OCI-LY3 (cell line): ENCODE measurements at regions not wholly inside any gene's neighbourhood (a gene's known extent, or its start where the extent isn't known, plus 50 kb on each side); places are given as distances from the start of the nearest gene placed in this dataset.

Source experiments
- H2AFZ ChIP-seq: fragments of 200-600, 300-600 bp; shearing (Covaris generic); 2 replicates; pipeline ENCODE4 v1.6.0; 2014; ENCODE audit warnings: antibody characterized with exemption, low read depth, low read length
- H3K27ac ChIP-seq: fragments of 200-600, 300-600 bp; sonication (generic); 2 replicates; pipeline ENCODE4 v1.5.1; 2014; ENCODE audit warnings: mild to moderate bottlenecking, low read length, moderate library complexity, mixed read lengths
- H3K27me3 ChIP-seq: fragments of 200-600, 300-600 bp; sonication (generic); 2 replicates; pipeline ENCODE4 v1.6.1; 2014; ENCODE audit warnings: low read depth, low read length, mixed read lengths
- H3K36me3 ChIP-seq: fragments of 200-600, 300-600 bp; sonication (generic); replicated peaks from 2 replicates; pipeline ENCODE3; 2014; ENCODE audit warnings: low read depth, low read length, mixed read lengths
- H3K4me1 ChIP-seq: fragments of 300-600, 200-600 bp; sonication (generic); 2 replicates; pipeline ENCODE4 v1.6.1; 2014; ENCODE audit warnings: low read length, mixed read lengths
- H3K4me2 ChIP-seq: fragments of 200-600, 300-600 bp; sonication (generic); 2 replicates; pipeline ENCODE4 v1.6.1; 2014; ENCODE audit warnings: low read length, mixed read lengths
- H3K4me3 ChIP-seq: fragments of 300-600, 200-600 bp; sonication (generic); 2 replicates; pipeline ENCODE4 v1.5.1; 2014; ENCODE audit warnings: antibody characterized with exemption, mild to moderate bottlenecking, low read length, moderate library complexity
- H3K79me2 ChIP-seq: fragments of 300-600, 200-600 bp; shearing (Covaris generic); 2 replicates; pipeline ENCODE4 v1.6.1; 2014; ENCODE audit warnings: mild to moderate bottlenecking, low read length, mixed read lengths
- H3K9ac ChIP-seq: fragments of 300-600, 200-600 bp; shearing (Covaris generic); 2 replicates; pipeline ENCODE4 v1.6.0; 2014; ENCODE audit warnings: mild to moderate bottlenecking, low read length, moderate library complexity
- H3K9me3 ChIP-seq: fragments of 200-600, 300-600 bp; shearing (Covaris generic); 2 replicates; pipeline ENCODE4 v1.6.1; 2014; ENCODE audit warnings: low read length, mixed read lengths; ENCODE audit not compliant: insufficient read depth
- H4K20me1 ChIP-seq: fragments of 200-600, 300-600 bp; sonication (generic); 2 replicates; pipeline ENCODE4 v1.6.1; 2016; ENCODE audit warnings: low read length, mixed read lengths; ENCODE audit not compliant: insufficient read depth
- EZH2phosphoT487 ChIP-seq: fragments of 200-600 bp; shearing (Covaris generic); IDR thresholded peaks from 2 replicates; pipeline ENCODE4 v1.6.1; 2018; ENCODE audit warnings: antibody characterized with exemption, mixed run types, low read depth
- TF ChIP-seq, protein P1 (sequence below): fragments of 200-600, 300-600 bp; sonication (generic); IDR thresholded peaks from 2 replicates; pipeline ENCODE4 v1.5.1; 2014; ENCODE audit warnings: antibody characterized with exemption, low read length, low read depth

DNA sequence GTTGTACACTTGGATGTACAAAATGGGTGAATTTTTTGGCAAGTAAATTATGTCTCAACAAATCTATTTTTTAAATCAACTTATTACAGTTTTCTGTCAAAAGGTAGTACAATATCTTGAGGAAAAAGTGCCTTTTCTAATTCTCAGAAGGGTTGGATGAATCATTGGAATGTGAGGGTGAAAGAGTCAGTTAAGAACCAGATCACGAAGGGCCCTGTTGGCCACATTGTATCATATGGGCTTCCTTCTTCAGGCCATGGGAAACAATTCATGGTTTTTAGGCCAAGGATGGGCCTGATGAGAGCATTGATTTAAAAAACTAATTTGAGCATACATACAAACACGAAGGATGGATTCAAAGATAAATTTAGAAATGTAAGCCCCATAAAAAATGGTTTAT lies 503.7 kb downstream of the TNS3 start:
- H3K36me3 ChIP-seq, result no peaks in the 10 kb centered on the region
- no peak for TF ChIP-seq EZH2phosphoT487
- TF ChIP-seq, protein P1, sequence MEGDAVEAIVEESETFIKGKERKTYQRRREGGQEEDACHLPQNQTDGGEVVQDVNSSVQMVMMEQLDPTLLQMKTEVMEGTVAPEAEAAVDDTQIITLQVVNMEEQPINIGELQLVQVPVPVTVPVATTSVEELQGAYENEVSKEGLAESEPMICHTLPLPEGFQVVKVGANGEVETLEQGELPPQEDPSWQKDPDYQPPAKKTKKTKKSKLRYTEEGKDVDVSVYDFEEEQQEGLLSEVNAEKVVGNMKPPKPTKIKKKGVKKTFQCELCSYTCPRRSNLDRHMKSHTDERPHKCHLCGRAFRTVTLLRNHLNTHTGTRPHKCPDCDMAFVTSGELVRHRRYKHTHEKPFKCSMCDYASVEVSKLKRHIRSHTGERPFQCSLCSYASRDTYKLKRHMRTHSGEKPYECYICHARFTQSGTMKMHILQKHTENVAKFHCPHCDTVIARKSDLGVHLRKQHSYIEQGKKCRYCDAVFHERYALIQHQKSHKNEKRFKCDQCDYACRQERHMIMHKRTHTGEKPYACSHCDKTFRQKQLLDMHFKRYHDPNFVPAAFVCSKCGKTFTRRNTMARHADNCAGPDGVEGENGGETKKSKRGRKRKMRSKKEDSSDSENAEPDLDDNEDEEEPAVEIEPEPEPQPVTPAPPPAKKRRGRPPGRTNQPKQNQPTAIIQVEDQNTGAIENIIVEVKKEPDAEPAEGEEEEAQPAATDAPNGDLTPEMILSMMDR, result no peak
- no peak overlapping the region for H3K9ac ChIP-seq
- H3K4me3 ChIP-seq, result no peak overlapping the region
- peaks cover 6% of the 10 kb centered on the region for H3K4me1 ChIP-seq
- no peak overlapping the region for H3K27ac ChIP-seq
- no peaks in the 10 kb centered on the region for H3K9me3 ChIP-seq
- H3K4me2 ChIP-seq, result no peak overlapping the region
- no peaks in the 10 kb centered on the region for H3K79me2 ChIP-seq
- no peaks in the 10 kb centered on the region for H3K27me3 ChIP-seq
- H4K20me1 ChIP-seq, result no peaks in the 10 kb centered on the region
- no peak overlapping the region for H2AFZ ChIP-seq

DNA sequence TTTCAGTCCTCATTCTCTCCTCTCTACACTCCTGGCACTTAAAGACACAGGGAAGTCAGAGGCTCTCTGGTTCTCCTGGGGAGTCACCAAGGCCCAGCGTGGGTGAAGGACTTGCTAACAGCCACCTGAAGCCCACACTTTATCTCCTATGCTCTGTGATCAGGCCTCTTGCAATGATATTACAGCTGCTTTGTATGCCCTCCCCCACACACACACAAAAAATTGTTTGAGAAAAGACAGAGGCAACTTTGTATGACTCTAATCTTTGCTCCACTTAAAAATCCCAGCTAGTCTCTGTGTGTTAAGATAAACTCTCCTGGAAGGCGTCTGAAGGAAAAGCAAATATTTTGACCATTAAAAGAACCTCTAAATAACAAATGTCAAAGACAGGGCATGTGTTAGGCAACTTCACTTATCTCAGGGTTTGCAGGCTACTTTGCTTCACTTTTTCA lies 507.2 kb downstream of the TNS3 start:
- H3K4me2 ChIP-seq, result no peak overlapping the region
- no peak overlapping the region for H3K9ac ChIP-seq
- H3K4me1 ChIP-seq, result peaks cover 11% of the 10 kb centered on the region
- no peak overlapping the region for H3K4me3 ChIP-seq
- H3K9me3 ChIP-seq, result no peaks in the 10 kb centered on the region
- TF ChIP-seq EZH2phosphoT487, result no peak
- TF ChIP-seq, protein P1, result no peak
- no peaks in the 10 kb centered on the region for H3K27me3 ChIP-seq
- no peak overlapping the region for H3K27ac ChIP-seq
- no peak overlapping the region for H2AFZ ChIP-seq
- no peaks in the 10 kb centered on the region for H3K36me3 ChIP-seq
- no peaks in the 10 kb centered on the region for H4K20me1 ChIP-seq
- no peaks in the 10 kb centered on the region for H3K79me2 ChIP-seq

DNA sequence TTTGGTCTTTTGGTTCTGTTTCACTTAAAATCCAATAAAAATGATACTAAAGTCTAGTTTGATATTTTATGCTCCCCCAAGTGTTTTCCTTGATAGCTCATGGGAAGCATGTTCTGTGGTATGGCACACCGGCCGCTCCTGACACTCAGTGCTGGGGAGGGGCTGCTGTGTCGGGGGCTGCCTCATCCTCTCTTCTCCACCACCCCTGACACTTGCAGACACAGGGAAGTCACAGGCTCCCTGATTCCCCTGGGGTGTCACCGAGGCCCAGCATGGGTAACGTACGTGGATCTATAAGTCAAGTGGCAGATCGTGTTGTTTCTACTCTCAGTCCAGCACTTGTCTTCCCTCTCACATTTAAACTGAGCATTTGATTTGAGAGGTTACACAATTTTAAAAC lies 508.6 kb downstream of the TNS3 start:
- Histone ChIP-seq H4K20me1 (no peaks in the 10 kb centered on the region), H3K4me2 (no peak overlapping the region), H2AFZ (no peak overlapping the region), H3K79me2 (no peaks in the 10 kb centered on the region), H3K27ac (no peak overlapping the region), H3K9me3 (no peaks in the 10 kb centered on the region), H3K4me3 (no peak overlapping the region), H3K9ac (no peak overlapping the region), H3K27me3 (no peaks in the 10 kb centered on the region), H3K4me1 (peaks cover 6% of the 10 kb centered on the region; the same call in 1 of the 2 replicates), H3K36me3 (no peaks in the 10 kb centered on the region)
- TF ChIP-seq, protein P1, result no peak
- no peak for TF ChIP-seq EZH2phosphoT487

DNA sequence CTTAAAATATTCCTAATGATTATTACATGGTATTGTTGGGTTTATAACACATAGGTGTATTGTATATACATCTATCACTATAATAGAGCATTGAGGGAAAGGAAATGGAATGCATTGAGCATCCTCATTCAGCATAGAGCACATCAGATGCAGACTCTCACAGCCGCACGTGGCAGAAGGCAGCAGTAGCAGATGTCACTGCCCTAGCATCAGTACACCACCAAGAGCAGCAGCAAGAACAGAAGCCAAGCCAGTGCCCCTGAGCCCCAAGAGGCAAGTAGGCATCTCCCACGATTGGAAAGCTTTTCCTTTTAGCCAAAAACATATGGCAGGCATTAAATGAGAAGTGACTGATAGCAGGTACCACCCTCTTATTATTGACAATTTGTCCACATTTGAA lies 510.0 kb downstream of the TNS3 start:
- H3K27ac ChIP-seq, result no peak overlapping the region
- H2AFZ ChIP-seq, result no peak overlapping the region
- H3K36me3 ChIP-seq, result no peaks in the 10 kb centered on the region
- H3K9me3 ChIP-seq, result no peaks in the 10 kb centered on the region
- H3K4me2 ChIP-seq, result no peak overlapping the region
- no peaks in the 10 kb centered on the region for H3K27me3 ChIP-seq
- no peaks in the 10 kb centered on the region for H3K79me2 ChIP-seq
- no peaks in the 10 kb centered on the region for H4K20me1 ChIP-seq
- no peak overlapping the region for H3K9ac ChIP-seq
- peaks cover 6% of the 10 kb centered on the region; the same call in 1 of the 2 replicates for H3K4me1 ChIP-seq
- H3K4me3 ChIP-seq, result no peak overlapping the region
- TF ChIP-seq, protein P1, result no peak
- no peak for TF ChIP-seq EZH2phosphoT487
